GM20000 (cell line): ENCODE measurements at regions not wholly inside any gene's neighbourhood (a gene's known extent, or its start where the extent isn't known, plus 50 kb on each side); places are given as distances from the start of the nearest gene placed in this dataset.

ENCODE experiments used
- DNase-seq: peaks from one replicate; pipeline ENCODE4 v3.0.0; 2012; ENCODE audit warnings: low spot score
- TF ChIP-seq, protein P1 (sequence below): IDR thresholded peaks from 2 replicates; pipeline ENCODE4 v1.5.1; 2012; ENCODE audit warnings: mild to moderate bottlenecking, control low read depth; ENCODE audit errors: extremely low read depth, missing control alignments

DNA sequence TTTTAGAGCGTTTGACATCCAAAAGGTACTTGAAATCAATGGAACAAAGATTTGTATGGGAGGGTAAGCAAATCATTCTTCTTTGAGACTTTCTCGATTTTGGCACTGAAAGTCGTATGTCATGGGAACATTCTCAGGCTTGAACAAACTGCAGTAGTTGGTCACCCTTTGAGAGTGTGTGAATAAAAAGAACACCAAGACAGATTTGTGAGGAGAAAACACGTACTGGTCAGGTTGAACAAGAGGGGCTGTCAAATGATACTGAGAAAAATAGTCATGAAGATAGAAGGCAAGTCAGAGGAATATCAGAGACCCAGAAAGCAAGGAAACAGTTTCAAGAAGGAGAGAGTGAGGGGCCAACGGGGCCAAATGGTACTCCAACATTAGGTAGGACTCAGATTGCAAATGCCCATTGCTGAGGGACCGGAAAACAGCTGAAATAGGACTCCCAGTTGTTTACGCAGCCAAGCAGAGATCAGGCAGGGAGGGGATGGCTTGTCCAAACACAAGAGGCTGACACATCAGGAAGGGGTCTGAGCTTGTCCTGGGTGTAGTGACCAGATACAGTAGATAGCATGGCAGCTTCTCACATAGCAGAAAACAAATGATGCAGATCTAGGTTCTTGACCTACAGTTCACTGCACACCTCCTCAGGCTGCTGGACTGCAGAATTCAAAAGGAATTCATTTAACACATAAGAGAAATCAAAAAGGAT is 74.5 kb upstream of the MYOCD start:
- TF ChIP-seq, protein P1, sequence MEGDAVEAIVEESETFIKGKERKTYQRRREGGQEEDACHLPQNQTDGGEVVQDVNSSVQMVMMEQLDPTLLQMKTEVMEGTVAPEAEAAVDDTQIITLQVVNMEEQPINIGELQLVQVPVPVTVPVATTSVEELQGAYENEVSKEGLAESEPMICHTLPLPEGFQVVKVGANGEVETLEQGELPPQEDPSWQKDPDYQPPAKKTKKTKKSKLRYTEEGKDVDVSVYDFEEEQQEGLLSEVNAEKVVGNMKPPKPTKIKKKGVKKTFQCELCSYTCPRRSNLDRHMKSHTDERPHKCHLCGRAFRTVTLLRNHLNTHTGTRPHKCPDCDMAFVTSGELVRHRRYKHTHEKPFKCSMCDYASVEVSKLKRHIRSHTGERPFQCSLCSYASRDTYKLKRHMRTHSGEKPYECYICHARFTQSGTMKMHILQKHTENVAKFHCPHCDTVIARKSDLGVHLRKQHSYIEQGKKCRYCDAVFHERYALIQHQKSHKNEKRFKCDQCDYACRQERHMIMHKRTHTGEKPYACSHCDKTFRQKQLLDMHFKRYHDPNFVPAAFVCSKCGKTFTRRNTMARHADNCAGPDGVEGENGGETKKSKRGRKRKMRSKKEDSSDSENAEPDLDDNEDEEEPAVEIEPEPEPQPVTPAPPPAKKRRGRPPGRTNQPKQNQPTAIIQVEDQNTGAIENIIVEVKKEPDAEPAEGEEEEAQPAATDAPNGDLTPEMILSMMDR = no peak
- DNase-seq = no peak

DNA sequence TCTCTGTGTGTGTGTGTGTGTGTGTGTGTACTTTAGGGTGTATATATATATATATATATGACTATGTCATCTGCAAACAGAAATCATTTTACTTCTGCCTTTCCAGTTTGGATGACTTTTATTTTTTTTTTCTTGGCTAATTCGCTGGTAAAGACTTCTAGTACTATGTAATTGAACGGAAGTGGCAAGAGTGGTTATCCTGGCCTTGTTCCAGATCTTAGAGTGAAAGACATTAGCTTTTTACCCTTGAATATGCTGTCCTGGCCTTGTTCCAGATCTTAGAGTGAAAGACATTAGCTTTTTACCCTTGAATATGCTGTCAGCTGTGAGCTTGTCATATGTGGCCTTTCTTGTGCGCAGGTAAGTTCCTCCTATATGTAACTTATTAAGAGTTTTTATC is 72.7 kb upstream of the MYOCD start:
- TF ChIP-seq, protein P1 = no peak
- DNase-seq = no peak

DNA sequence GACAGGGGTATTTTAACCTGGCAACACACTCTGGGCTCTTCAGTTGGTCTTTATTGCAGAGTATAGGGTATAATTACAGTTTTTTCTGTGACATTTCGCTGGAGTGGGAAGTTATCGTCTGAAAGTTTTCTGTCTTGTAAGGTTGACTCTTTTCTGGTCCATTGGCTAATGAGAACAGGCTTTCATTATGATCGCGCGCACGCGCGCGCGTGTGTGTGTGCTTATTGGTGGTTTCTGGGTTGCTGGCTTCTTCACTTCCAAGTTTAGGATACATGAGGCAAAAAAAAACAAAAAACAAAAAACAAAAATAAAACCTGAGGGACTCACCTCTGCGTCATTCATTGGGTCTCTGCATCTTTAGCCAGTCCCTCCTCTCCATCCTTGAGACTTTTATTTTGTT is 68.7 kb upstream of the MYOCD start:
- TF ChIP-seq, protein P1 = no peak
- no peak for DNase-seq

DNA sequence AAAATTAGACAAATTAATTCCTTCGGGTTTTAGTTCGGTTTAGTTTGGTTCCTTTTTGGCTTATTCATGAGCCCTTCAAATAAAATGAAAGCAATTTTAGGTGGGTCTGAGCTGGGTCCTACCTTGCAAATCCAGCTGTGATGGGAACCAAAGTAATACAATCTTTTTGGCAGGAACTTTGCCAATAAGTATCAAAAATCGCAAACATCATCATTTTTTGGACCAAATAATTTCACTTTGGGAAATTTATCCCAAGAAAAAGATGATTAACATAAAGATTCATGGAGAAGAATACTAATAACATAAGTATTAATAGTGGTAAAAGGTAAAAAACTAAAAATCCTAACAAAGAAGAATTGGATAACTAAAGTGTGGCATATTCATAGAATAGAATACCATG is 67.8 kb upstream of the MYOCD start:
- no peak for DNase-seq

DNA sequence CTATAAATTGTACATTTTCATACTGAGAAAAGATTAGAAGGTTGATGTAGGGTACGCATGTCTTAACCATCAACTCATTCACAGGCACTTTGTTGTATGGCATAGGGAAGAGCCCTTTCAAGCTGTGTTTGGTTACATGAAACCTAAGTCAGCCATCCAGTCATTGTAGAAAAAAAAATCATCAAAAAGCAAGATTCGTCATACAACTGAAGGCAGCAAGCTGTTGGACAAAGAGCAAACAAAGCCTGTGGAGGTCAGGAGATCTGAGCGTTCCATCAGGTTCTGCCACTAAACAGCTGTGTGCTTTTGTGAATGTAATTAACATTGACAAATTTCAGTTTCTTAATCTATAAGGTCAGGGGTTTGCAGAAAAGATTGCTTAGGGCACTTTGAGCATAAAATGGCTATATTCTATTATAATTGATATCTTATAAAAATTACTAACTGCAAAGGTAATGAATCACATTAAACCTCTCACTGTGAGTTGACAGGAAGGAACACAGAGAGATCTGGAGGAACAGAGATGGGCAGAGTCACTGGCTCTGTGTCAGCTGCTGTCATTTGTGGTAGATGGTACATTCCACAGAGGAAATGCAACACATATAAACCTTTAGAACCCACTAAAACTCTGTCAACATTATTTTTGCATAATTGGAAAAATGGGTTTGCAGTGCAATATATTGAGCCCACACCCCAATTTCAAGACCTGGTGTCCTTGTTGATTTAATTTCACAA is 66.3 kb upstream of the MYOCD start:
- DNase-seq = no peak
- TF ChIP-seq, protein P1 = no peak

More for the DNA sequence above, 67.8 kb upstream of the MYOCD start:
- TF ChIP-seq, protein P1 = no peak

DNA sequence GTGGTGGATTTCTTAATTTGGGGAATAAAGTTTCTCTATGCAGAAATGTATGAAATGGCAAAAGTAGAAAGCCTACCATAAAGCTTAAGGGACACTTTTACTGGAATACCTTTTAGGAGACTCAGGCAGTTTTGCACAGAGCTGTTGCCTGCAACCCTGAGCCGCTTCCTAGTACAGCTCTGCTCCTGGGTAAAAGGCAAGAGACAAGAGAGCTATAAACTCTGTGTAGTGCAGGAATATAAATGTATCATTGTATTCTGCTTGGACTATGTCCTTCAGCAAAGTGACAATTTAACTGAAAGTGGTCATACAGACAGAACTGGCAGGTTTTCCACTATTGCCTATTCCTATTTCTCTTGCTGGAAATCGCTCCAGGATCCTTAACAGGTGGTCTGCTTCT is 65.3 kb upstream of the MYOCD start:
- DNase-seq = no peak
- TF ChIP-seq, protein P1 = no peak

DNA sequence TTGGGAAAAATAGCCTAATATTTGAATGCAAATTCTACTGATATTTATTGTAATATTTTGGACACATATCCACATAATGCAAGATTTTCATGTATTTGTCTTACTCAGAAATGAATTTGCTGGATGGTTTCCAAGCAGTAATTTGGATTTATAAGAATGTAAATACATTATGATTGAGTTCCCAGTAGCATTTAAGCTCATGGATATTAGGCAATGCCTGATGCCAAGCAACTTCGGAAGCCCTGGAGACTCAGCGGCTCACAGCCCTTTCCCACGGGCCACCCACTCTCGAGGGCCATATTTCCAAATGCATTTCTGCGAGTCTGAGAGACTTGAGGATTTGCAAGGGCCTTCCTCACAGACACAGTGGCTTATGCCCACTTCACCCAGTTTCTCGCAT is 62.1 kb upstream of the MYOCD start:
- TF ChIP-seq, protein P1 = no peak
- DNase-seq = no peak
